T-cell (primary cell): ENCODE measurements at regions not wholly inside any gene's neighbourhood (a gene's known extent, or its start where the extent isn't known, plus 50 kb on each side); places are given as distances from the start of the nearest gene placed in this dataset.
"Not testable (repeated sequence)": the region's sequence is repeated elsewhere in the genome, so short reads cannot be mapped to it uniquely, and the experiment has no call there.

Experiments
- ATAC-seq, 4 experiments: fragments of 200-7000 bp in 3 of 4; fragments of 150-1000 bp in 1 of 4; cut with Tn5 transposase; replicated peaks in 1 of 4; 1 replicate in 3 of 4; 2 replicates in 1 of 4; pipeline ENCODE4 v1.10.0; 2021; ENCODE audit warnings: moderate library complexity in 3 of 4, mild to moderate bottlenecking in 2 of 4, moderate number of reproducible peaks in 1 of 4
- CTCF ChIA-PET, 2 donors: fragments of 300-600 bp; sonication (Branson Sonifier 250); formaldehyde crosslinking; loops; one replicate each; lab custom pipeline; 2022; ENCODE audit warnings: antibody characterized with exemption in 2 of 2; lab: Charles Lee
- POLR2A ChIA-PET, 2 donors: fragments of 300-600 bp; sonication (Branson Sonifier 250); formaldehyde crosslinking; loops; one replicate each; lab custom pipeline; 2022; ENCODE audit warnings: antibody characterized with exemption in 2 of 2; lab: Charles Lee
- DNase-seq, 35 experiments: peaks; one replicate each; pipeline versions ENCODE4 v3.0.0 to v3.0.0-alpha.2; 2013 to 2023
- H3K27ac ChIP-seq: one replicate; pipeline ENCODE4 v1.5.1; 2013; ENCODE audit warnings: low read length
- H3K27me3 ChIP-seq, 2 experiments: replicated peaks in 1 of 2; 1 replicate in 1 of 2; 2 replicates in 1 of 2; pipeline versions ENCODE4 v1.6.1 to v1.7.0; 2013; ENCODE audit warnings: low read length in 1 of 2, mixed read lengths in 1 of 2; ENCODE audit not compliant: control insufficient read depth in 2 of 2, insufficient read depth in 2 of 2; ENCODE audit errors: extremely low read depth in 1 of 2
- H3K36me3 ChIP-seq, 2 donors: 1 replicate in 1 of 2; 2 replicates in 1 of 2; pipeline versions ENCODE4 v1.6.1 to v1.7.0; 2013; ENCODE audit warnings: low read length in 1 of 2; ENCODE audit not compliant: control insufficient read depth in 2 of 2, insufficient read depth in 1 of 2; ENCODE audit errors: extremely low read depth in 1 of 2
- H3K4me1 ChIP-seq, 2 experiments: 1 replicate in 1 of 2; 2 replicates in 1 of 2; pipeline versions ENCODE4 v1.6.1 to v1.7.0; 2013; ENCODE audit warnings: low read length in 2 of 2, mixed read lengths in 1 of 2; ENCODE audit not compliant: insufficient read depth in 2 of 2, control insufficient read depth in 1 of 2; ENCODE audit errors: extremely low read depth in 1 of 2
- H3K4me3 ChIP-seq, 2 donors: 1 replicate in 1 of 2; 2 replicates in 1 of 2; pipeline versions ENCODE4 v1.5.1 to v1.7.0; 2013; ENCODE audit warnings: mild to moderate bottlenecking in 2 of 2, low read length in 1 of 2, moderate library complexity in 1 of 2; ENCODE audit not compliant: control insufficient read depth in 1 of 2; ENCODE audit errors: extremely low read depth in 1 of 2
- H3K9me3 ChIP-seq: 2 replicates; pipeline ENCODE4 v1.7.0; 2013
- H3K27ac Mint-ChIP-seq, 2 donors: one replicate each; pipeline ENCODE4 v1.8.0; 2020 to 2021; ENCODE audit warnings: mild to moderate bottlenecking in 2 of 2, mixed read lengths in 2 of 2
- H3K27me3 Mint-ChIP-seq, 2 donors: one replicate each; pipeline ENCODE4 v1.8.0; 2021 to 2022; ENCODE audit warnings: mixed read lengths in 2 of 2
- H3K36me3 Mint-ChIP-seq: one replicate; pipeline ENCODE4 v1.8.0; 2021; ENCODE audit warnings: mixed read lengths
- H3K4me1 Mint-ChIP-seq, 3 donors: one replicate each; pipeline ENCODE4 v1.8.0; 2020 to 2022; ENCODE audit warnings: mixed read lengths in 3 of 3, mild to moderate bottlenecking in 1 of 3
- H3K4me3 Mint-ChIP-seq, 3 donors: one replicate each; pipeline ENCODE4 v1.8.0; 2020 to 2022; ENCODE audit warnings: mild to moderate bottlenecking in 3 of 3, mixed read lengths in 3 of 3, moderate library complexity in 3 of 3
- H3K9me3 Mint-ChIP-seq, 3 donors: one replicate each; pipeline ENCODE4 v1.8.0; 2020 to 2022; ENCODE audit warnings: mixed read lengths in 3 of 3
- WGBS: methylation state at CpG from one replicate; pipeline ENCODE4 v1.1.5; 2013; ENCODE audit warnings: missing lambda C conversion rate; ENCODE audit not compliant: insufficient coverage; 5-methylcytosine and 5-hydroxymethylcytosine counted together

- H3K9me3 Mint-ChIP-seq, H3K4me3 Mint-ChIP-seq, H3K27me3 ChIP-seq, H3K9me3 ChIP-seq, H3K4me1 Mint-ChIP-seq, H3K36me3 Mint-ChIP-seq, CTCF ChIA-PET, H3K27ac ChIP-seq, H3K4me1 ChIP-seq, H3K27ac Mint-ChIP-seq, H3K36me3 ChIP-seq, ATAC-seq, POLR2A ChIA-PET, H3K27me3 Mint-ChIP-seq, H3K4me3 ChIP-seq, DNase-seq: not testable (repeated sequence)
- no CpG with 5 or more reads among the region's 2 CpGs for WGBS
These were observed 135.9 kb upstream of the PLGLB2 start for GRCh38 chr2:87611956-87612355.

GRCh38 chr2:87614829-87615434 is 133.0 kb upstream of the PLGLB2 start:
- H3K36me3 Mint-ChIP-seq, H3K27me3 ChIP-seq, ATAC-seq, H3K4me1 Mint-ChIP-seq, H3K4me3 Mint-ChIP-seq, CTCF ChIA-PET, POLR2A ChIA-PET, H3K4me1 ChIP-seq, H3K27me3 Mint-ChIP-seq, H3K36me3 ChIP-seq, DNase-seq, H3K4me3 ChIP-seq, H3K9me3 ChIP-seq, H3K27ac Mint-ChIP-seq, H3K9me3 Mint-ChIP-seq, H3K27ac ChIP-seq: not testable (repeated sequence)

- H3K36me3 Mint-ChIP-seq, POLR2A ChIA-PET, H3K9me3 ChIP-seq, H3K27ac ChIP-seq, H3K27me3 ChIP-seq, H3K27ac Mint-ChIP-seq, CTCF ChIA-PET, H3K4me1 ChIP-seq, H3K4me3 ChIP-seq, DNase-seq, H3K4me1 Mint-ChIP-seq, ATAC-seq, H3K9me3 Mint-ChIP-seq, H3K27me3 Mint-ChIP-seq, H3K36me3 ChIP-seq, H3K4me3 Mint-ChIP-seq: not testable (repeated sequence)
These were observed 128.8 kb upstream of the PLGLB2 start for GRCh38 chr2:87619121-87619520.

- H3K4me1 Mint-ChIP-seq, H3K4me1 ChIP-seq, DNase-seq, H3K9me3 Mint-ChIP-seq, POLR2A ChIA-PET, H3K9me3 ChIP-seq, H3K27ac ChIP-seq, H3K27me3 ChIP-seq, H3K27ac Mint-ChIP-seq, ATAC-seq, H3K27me3 Mint-ChIP-seq, H3K4me3 ChIP-seq, H3K4me3 Mint-ChIP-seq, CTCF ChIA-PET, H3K36me3 Mint-ChIP-seq, H3K36me3 ChIP-seq: not testable (repeated sequence)
- no CpG with 5 or more reads among the region's 4 CpGs for WGBS
These were observed 126.7 kb upstream of the PLGLB2 start for GRCh38 chr2:87621139-87621538.

GRCh38 chr2:87622720-87623119 is 125.2 kb upstream of the PLGLB2 start:
- H3K9me3 ChIP-seq, ATAC-seq, CTCF ChIA-PET, H3K9me3 Mint-ChIP-seq, H3K27me3 ChIP-seq, H3K4me1 Mint-ChIP-seq, H3K4me3 ChIP-seq, H3K27me3 Mint-ChIP-seq, POLR2A ChIA-PET, H3K36me3 Mint-ChIP-seq, H3K27ac ChIP-seq, H3K4me3 Mint-ChIP-seq, DNase-seq, H3K36me3 ChIP-seq, H3K27ac Mint-ChIP-seq, H3K4me1 ChIP-seq: not testable (repeated sequence)
- no CpG with 5 or more reads among the region's 4 CpGs for WGBS

GRCh38 chr2:87629491-87630458 is 118.1 kb upstream of the PLGLB2 start:
- H3K4me3 Mint-ChIP-seq, H3K4me1 ChIP-seq, H3K9me3 ChIP-seq, H3K36me3 ChIP-seq, H3K36me3 Mint-ChIP-seq, H3K27ac Mint-ChIP-seq, POLR2A ChIA-PET, DNase-seq, H3K27me3 ChIP-seq, CTCF ChIA-PET, H3K27me3 Mint-ChIP-seq, H3K27ac ChIP-seq, H3K4me1 Mint-ChIP-seq, H3K4me3 ChIP-seq, H3K9me3 Mint-ChIP-seq: not testable (repeated sequence)
- no CpG with 5 or more reads among the region's 10 CpGs for WGBS
- peak in 1 of 4 experiments; percentile 47 for ATAC-seq
